ENCODE measurements at regions not wholly inside any gene's neighbourhood (a gene's known extent, or its start where the extent isn't known, plus 50 kb on each side); places are given as distances from the start of the nearest gene placed in this dataset.

DNA sequence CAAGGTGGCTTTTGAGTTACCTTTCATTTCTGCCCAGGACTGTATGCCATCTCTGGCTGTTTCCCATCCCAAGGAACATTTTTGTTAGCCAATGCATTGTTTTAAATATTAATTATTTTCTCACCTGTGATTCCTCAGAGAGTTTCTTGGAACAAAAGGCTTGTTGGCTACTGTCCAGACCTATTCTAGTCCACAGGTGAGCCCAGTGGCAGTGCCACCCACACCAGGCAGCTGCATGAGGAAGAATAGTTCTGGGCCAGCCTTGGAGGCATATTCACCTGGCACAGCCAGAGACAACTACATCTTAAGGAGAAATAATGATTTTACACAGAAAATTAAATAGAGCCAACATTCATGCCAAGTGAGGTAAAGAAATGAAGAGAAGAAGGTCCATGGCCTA lies 123.9 kb downstream of the C1GALT1 start (continued):
- TF ChIP-seq, protein P1, sequence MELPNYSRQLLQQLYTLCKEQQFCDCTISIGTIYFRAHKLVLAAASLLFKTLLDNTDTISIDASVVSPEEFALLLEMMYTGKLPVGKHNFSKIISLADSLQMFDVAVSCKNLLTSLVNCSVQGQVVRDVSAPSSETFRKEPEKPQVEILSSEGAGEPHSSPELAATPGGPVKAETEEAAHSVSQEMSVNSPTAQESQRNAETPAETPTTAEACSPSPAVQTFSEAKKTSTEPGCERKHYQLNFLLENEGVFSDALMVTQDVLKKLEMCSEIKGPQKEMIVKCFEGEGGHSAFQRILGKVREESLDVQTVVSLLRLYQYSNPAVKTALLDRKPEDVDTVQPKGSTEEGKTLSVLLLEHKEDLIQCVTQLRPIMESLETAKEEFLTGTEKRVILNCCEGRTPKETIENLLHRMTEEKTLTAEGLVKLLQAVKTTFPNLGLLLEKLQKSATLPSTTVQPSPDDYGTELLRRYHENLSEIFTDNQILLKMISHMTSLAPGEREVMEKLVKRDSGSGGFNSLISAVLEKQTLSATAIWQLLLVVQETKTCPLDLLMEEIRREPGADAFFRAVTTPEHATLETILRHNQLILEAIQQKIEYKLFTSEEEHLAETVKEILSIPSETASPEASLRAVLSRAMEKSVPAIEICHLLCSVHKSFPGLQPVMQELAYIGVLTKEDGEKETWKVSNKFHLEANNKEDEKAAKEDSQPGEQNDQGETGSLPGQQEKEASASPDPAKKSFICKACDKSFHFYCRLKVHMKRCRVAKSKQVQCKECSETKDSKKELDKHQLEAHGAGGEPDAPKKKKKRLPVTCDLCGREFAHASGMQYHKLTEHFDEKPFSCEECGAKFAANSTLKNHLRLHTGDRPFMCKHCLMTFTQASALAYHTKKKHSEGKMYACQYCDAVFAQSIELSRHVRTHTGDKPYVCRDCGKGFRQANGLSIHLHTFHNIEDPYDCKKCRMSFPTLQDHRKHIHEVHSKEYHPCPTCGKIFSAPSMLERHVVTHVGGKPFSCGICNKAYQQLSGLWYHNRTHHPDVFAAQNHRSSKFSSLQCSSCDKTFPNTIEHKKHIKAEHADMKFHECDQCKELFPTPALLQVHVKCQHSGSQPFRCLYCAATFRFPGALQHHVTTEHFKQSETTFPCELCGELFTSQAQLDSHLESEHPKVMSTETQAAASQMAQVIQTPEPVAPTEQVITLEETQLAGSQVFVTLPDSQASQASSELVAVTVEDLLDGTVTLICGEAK (IDR thresholded peaks at IDR 0.05): no peak
- TF ChIP-seq, protein P1 (CRISPR knock-in tag; IDR thresholded peaks at IDR 0.05): no peak
- TF ChIP-seq ZNF239 (CRISPR knock-in tag; IDR thresholded peaks at IDR 0.05) (no peak), ATF4 (CRISPR knock-in tag; IDR thresholded peaks at IDR 0.05) (no peak), FOXK1 (CRISPR knock-in tag; IDR thresholded peaks at IDR 0.05; ENCODE audit: borderline replicate concordance) (no peak), SMARCB1 (IDR thresholded peaks at IDR 0.05; ENCODE audit: insufficient read length, low read depth) (no peak), ZNF507 (tag; conservative IDR thresholded peaks at IDR 0.05) (no peak), MTA3 (IDR thresholded peaks at IDR 0.05; ENCODE audit: borderline replicate concordance) (no peak), MCM2 (IDR thresholded peaks at IDR 0.05; ENCODE audit: low read depth) (no peak), EZH2 (IDR thresholded peaks at IDR 0.05; ENCODE audit: borderline replicate concordance, low read depth, low read length) (no peak), CHAMP1 (IDR thresholded peaks at IDR 0.05) (no peak), ZNF695 (CRISPR knock-in tag; IDR thresholded peaks at IDR 0.05) (no peak), BHLHE40 (IDR thresholded peaks at IDR 0.05; ENCODE audit: low read length) (no peak), ZNF224 (CRISPR knock-in tag; IDR thresholded peaks at IDR 0.05) (no peak), EP300 (IDR thresholded peaks at IDR 0.05; ENCODE audit: low read length) (no peak)
- TF ChIP-seq, protein P2, sequence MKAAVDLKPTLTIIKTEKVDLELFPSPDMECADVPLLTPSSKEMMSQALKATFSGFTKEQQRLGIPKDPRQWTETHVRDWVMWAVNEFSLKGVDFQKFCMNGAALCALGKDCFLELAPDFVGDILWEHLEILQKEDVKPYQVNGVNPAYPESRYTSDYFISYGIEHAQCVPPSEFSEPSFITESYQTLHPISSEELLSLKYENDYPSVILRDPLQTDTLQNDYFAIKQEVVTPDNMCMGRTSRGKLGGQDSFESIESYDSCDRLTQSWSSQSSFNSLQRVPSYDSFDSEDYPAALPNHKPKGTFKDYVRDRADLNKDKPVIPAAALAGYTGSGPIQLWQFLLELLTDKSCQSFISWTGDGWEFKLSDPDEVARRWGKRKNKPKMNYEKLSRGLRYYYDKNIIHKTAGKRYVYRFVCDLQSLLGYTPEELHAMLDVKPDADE (conservative IDR thresholded peaks at IDR 0.05; ENCODE audit: control insufficient read depth, low read depth, low read length): no peak

Data from K562 (cell line).